IMR-90 (cell line): ENCODE measurements at regions not wholly inside any gene's neighbourhood (a gene's known extent, or its start where the extent isn't known, plus 50 kb on each side); places are given as distances from the start of the nearest gene placed in this dataset.

Experiments used
- ATAC-seq: fragments of 200-7000 bp; cut with Tn5 transposase; 2 replicates; pipeline ENCODE4 v1.9.1; 2020; ENCODE audit warnings: low read depth, mild to moderate bottlenecking, moderate library complexity
- BruUV-seq: library from RNA; stranded (reverse); fragments of 400-500 nt; replicated peaks from 2 replicates; lab custom pipeline; 2021; lab: Mats Ljungman, UMichigan
- CTCF ChIA-PET: fragments of 300-600 bp; formaldehyde crosslinking; extraction: SDS; loops from one replicate; lab custom pipeline; 2021; ENCODE audit warnings: antibody characterized with exemption; lab: Yijun Ruan, JAX
- POLR2A ChIA-PET: fragments of 300-600 bp; sonication (Branson Sonifier 250); formaldehyde crosslinking; loops from one replicate; lab custom pipeline; 2022; ENCODE audit warnings: antibody characterized with exemption; ENCODE audit not compliant: unreplicated experiment; lab: Charles Lee
- DNase-seq: peaks from one replicate; pipeline ENCODE4 v3.0.0; 2013
- H2AFZ ChIP-seq: replicated peaks from 2 replicates; pipeline ENCODE3; 2013; ENCODE audit warnings: low read length, mild to moderate bottlenecking; ENCODE audit not compliant: poor library complexity
- H2AK5ac ChIP-seq: 2 replicates; pipeline ENCODE4 v1.6.1; 2013; ENCODE audit warnings: low read depth, low read length, inconsistent platforms
- H2AK9ac ChIP-seq: replicated peaks from 2 replicates; pipeline ENCODE3; 2013; ENCODE audit warnings: mild to moderate bottlenecking, low read depth, low read length, moderate library complexity; ENCODE audit not compliant: poor library complexity
- H2BK120ac ChIP-seq: 2 replicates; pipeline ENCODE4 v1.6.1; 2013; ENCODE audit warnings: low read depth, low read length, inconsistent platforms
- H2BK15ac ChIP-seq: 3 replicates; pipeline ENCODE4 v1.6.1; 2013; ENCODE audit warnings: low read depth, low read length, inconsistent platforms
- H2BK20ac ChIP-seq: 2 replicates; pipeline ENCODE4 v1.6.1; 2013; ENCODE audit warnings: low read depth, mild to moderate bottlenecking, inconsistent platforms, low read length, moderate library complexity
- H2BK5ac ChIP-seq: 2 replicates; pipeline ENCODE4 v1.6.1; 2013; ENCODE audit warnings: mild to moderate bottlenecking, low read depth, low read length, inconsistent platforms; ENCODE audit not compliant: poor library complexity, severe bottlenecking
- H3K14ac ChIP-seq: replicated peaks from 2 replicates; pipeline ENCODE4 v1.6.1; 2013; ENCODE audit warnings: low read depth, low read length, inconsistent platforms
- H3K18ac ChIP-seq: 2 replicates; pipeline ENCODE4 v1.6.1; 2013; ENCODE audit warnings: low read depth, low read length, control low read depth
- H3K23ac ChIP-seq: 2 replicates; pipeline ENCODE4 v1.6.1; 2013; ENCODE audit warnings: low read depth, low read length, inconsistent platforms
- H3K27ac ChIP-seq: 2 replicates; pipeline ENCODE4 v1.5.1; 2013; ENCODE audit warnings: mild to moderate bottlenecking, control low read depth, low read length; ENCODE audit not compliant: insufficient read depth
- H3K27me3 ChIP-seq: 2 replicates; pipeline ENCODE4 v1.6.1; 2013; ENCODE audit warnings: low read length; ENCODE audit not compliant: control insufficient read depth, insufficient read depth
- H3K36me3 ChIP-seq: 2 replicates; pipeline ENCODE4 v1.6.1; 2013; ENCODE audit warnings: low read length, mixed read lengths; ENCODE audit not compliant: control insufficient read depth, insufficient read depth
- H3K4ac ChIP-seq: 2 replicates; pipeline ENCODE4 v1.6.1; 2013; ENCODE audit warnings: low read depth, low read length, inconsistent platforms
- H3K4me1 ChIP-seq: 2 replicates; pipeline ENCODE4 v1.6.1; 2013; ENCODE audit warnings: low read length, mixed read lengths; ENCODE audit not compliant: control insufficient read depth, insufficient read depth
- H3K4me2 ChIP-seq: 2 replicates; pipeline ENCODE4 v1.6.1; 2013; ENCODE audit warnings: low read depth, mild to moderate bottlenecking, control low read depth, low read length, moderate library complexity
- H3K4me3 ChIP-seq: 2 replicates; pipeline ENCODE4 v1.5.1; 2013; ENCODE audit warnings: low read depth, mild to moderate bottlenecking, control low read depth, low read length, moderate library complexity; ENCODE audit not compliant: insufficient read depth
- H3K56ac ChIP-seq: 2 replicates; pipeline ENCODE4 v1.6.1; 2013; ENCODE audit warnings: low read length, inconsistent platforms; ENCODE audit not compliant: insufficient read depth; ENCODE audit errors: extremely low read depth
- H3K79me1 ChIP-seq, 2 experiments: 2 replicates each; pipeline ENCODE4 v1.6.1; 2013; ENCODE audit warnings: low read length in 2 of 2, inconsistent platforms in 1 of 2, low read depth in 1 of 2
- H3K9ac ChIP-seq: 2 replicates; pipeline ENCODE4 v1.6.1; 2013; ENCODE audit warnings: low read depth, low read length, control low read depth
- H3K9me1 ChIP-seq: 2 replicates; pipeline ENCODE4 v1.6.1; 2013; ENCODE audit warnings: low read length, inconsistent platforms; ENCODE audit not compliant: insufficient read depth
- H3K9me3 ChIP-seq: 2 replicates; pipeline ENCODE4 v1.6.1; 2013; ENCODE audit warnings: low read length; ENCODE audit not compliant: control insufficient read depth, insufficient read depth
- H4K20me1 ChIP-seq: 2 replicates; pipeline ENCODE4 v1.6.1; 2013; ENCODE audit warnings: low read length, inconsistent platforms; ENCODE audit not compliant: insufficient read depth
- H4K5ac ChIP-seq: 2 replicates; pipeline ENCODE4 v1.6.1; 2013; ENCODE audit warnings: mild to moderate bottlenecking, low read depth, low read length, control low read depth
- H4K8ac ChIP-seq, 2 experiments: 2 replicates each; pipeline ENCODE4 v1.6.1; 2013; ENCODE audit warnings: low read depth in 2 of 2, low read length in 2 of 2, control low read depth in 1 of 2, inconsistent platforms in 1 of 2
- H4K91ac ChIP-seq: 2 replicates; pipeline ENCODE4 v1.6.1; 2013; ENCODE audit warnings: low read depth, low read length, inconsistent platforms; ENCODE audit not compliant: insufficient read depth
- CEBPB ChIP-seq: IDR thresholded peaks from 2 replicates; pipeline ENCODE4 v1.6.1; 2012; ENCODE audit warnings: low read depth, low read length, improper control_type of control experiment
- CHD1 ChIP-seq: IDR thresholded peaks from 2 replicates; pipeline ENCODE4 v1.6.1; 2012; ENCODE audit warnings: low read depth, low read length, improper control_type of control experiment
- CTCF ChIP-seq: conservative IDR thresholded peaks from 2 replicates; pipeline ENCODE4 v1.5.1; 2012; ENCODE audit warnings: mild to moderate bottlenecking, low read depth, low read length, improper control_type of control experiment
- ELK1 ChIP-seq: fragments of 150-350 bp; IDR thresholded peaks from 2 replicates; pipeline ENCODE4 v1.6.1; 2016; ENCODE audit warnings: low read depth, mild to moderate bottlenecking, low read length, moderate library complexity, borderline replicate concordance
- FOS ChIP-seq: fragments of 150-350 bp; IDR thresholded peaks from 2 replicates; pipeline ENCODE4 v1.6.1; 2016; ENCODE audit warnings: low read depth, low read length
- MAFK ChIP-seq: IDR thresholded peaks from 2 replicates; pipeline ENCODE4 v1.6.1; 2012; ENCODE audit warnings: low read depth, low read length, improper control_type of control experiment
- MXI1 ChIP-seq: IDR thresholded peaks from 2 replicates; pipeline ENCODE4 v1.6.1; 2012; ENCODE audit warnings: low read depth, mild to moderate bottlenecking, low read length, moderate library complexity, borderline replicate concordance
- NFE2L2 ChIP-seq: fragments of 150-350 bp; IDR thresholded peaks from 2 replicates; pipeline ENCODE4 v1.6.1; 2016; ENCODE audit warnings: low read depth, mild to moderate bottlenecking, low read length
- SMC3 ChIP-seq: fragments of 150-350 bp; IDR thresholded peaks from 2 replicates; pipeline ENCODE4 v1.6.1; 2016; ENCODE audit warnings: low read depth, mild to moderate bottlenecking, antibody characterized with exemption, low read length, moderate library complexity
- WGBS, 2 experiments: methylation state at CpG; one replicate each; pipeline versions ENCODE4 v1.1.5 to v1.1.7; 2013; ENCODE audit warnings: missing lambda C conversion rate in 2 of 2; ENCODE audit not compliant: insufficient read length in 1 of 2; ENCODE audit errors: extremely low coverage in 2 of 2; 5-methylcytosine and 5-hydroxymethylcytosine counted together
- dilution Hi-C: fragments of 300-500 bp; cut with HindIII; formaldehyde crosslinking; loops from one replicate; pipeline ENCODE4 v1.14.3; 2018; ENCODE audit warnings: low sequenced_read_pairs; ENCODE audit not compliant: unreplicated experiment
- in situ Hi-C: fragments of 300-500 bp; cut with MboI; formaldehyde crosslinking; loops from 3 replicates; pipeline ENCODE4 v1.14.3; 2019; ENCODE audit warnings: low sequenced_read_pairs, inconsistent platforms, mixed read lengths
- intact Hi-C: fragments of 100-400 bp; cut with micrococcal nuclease; formaldehyde crosslinking; loops from 2 replicates; pipeline ENCODE4 v1.10.0; 2022

- H2BK5ac ChIP-seq: no peak overlapping the region
- no peak for ATAC-seq
- H3K23ac ChIP-seq: no peak overlapping the region
- no peak for DNase-seq
- no peak overlapping the region for H2BK15ac ChIP-seq
- intact Hi-C loops (no loop called here), dilution Hi-C loops (no loop called here), in situ Hi-C loops (no loop called here)
- no peak overlapping the region for H2AFZ ChIP-seq
- no peak overlapping the region for H3K4me3 ChIP-seq
- no peaks in the 10 kb centered on the region for H3K4me1 ChIP-seq
- no peak for TF ChIP-seq CHD1
- no peak for TF ChIP-seq MXI1
- TF ChIP-seq SMC3: no peak
- no peak for TF ChIP-seq ELK1
- no peak for TF ChIP-seq CEBPB
- TF ChIP-seq NFE2L2: no peak
- TF ChIP-seq CTCF: no peak
- no peak for TF ChIP-seq FOS
- TF ChIP-seq MAFK: no peak
- no peak overlapping the region for H3K14ac ChIP-seq
- H4K91ac ChIP-seq: no peak overlapping the region
- H3K27ac ChIP-seq: no peak overlapping the region
- no peak overlapping the region for H3K56ac ChIP-seq
- no peak overlapping the region for H4K8ac ChIP-seq
- H2BK20ac ChIP-seq: no peak overlapping the region
- no peak overlapping the region for H3K4ac ChIP-seq
- no peaks in the 10 kb centered on the region for H3K27me3 ChIP-seq
- H2AK9ac ChIP-seq: no peak overlapping the region
- H3K4me2 ChIP-seq: no peak overlapping the region
- ChIA-PET POLR2A (no interaction called here), CTCF (no interaction called here)
- no peak overlapping the region for H2BK120ac ChIP-seq
- H3K36me3 ChIP-seq: no peaks in the 10 kb centered on the region
- H3K9me1 ChIP-seq: no peaks in the 10 kb centered on the region
- H3K79me1 ChIP-seq: no peaks in the 10 kb centered on the region
- H3K9me3 ChIP-seq: peaks cover 34% of the 10 kb centered on the region
- H4K20me1 ChIP-seq: no peaks in the 10 kb centered on the region
- H3K18ac ChIP-seq: no peak overlapping the region
- H4K5ac ChIP-seq: no peak overlapping the region
- H3K9ac ChIP-seq: no peak overlapping the region
- no peak overlapping the region for H2AK5ac ChIP-seq
- no TSS peak for BruUV-seq
- WGBS, 2 experiments: 67% methylated on average over 2 of the region's 4 CpGs; no CpG with 5 or more reads in 1 of the 2 experiments
These were observed 134.4 kb downstream of the ERMARD start for GRCh38 chr6:169885831-169886230.
